HG03139 (cell line): ENCODE measurements at regions not wholly inside any gene's neighbourhood (a gene's known extent, or its start where the extent isn't known, plus 50 kb on each side); places are given as distances from the start of the nearest gene placed in this dataset.
"Not testable (repeated sequence)": the region's sequence is repeated elsewhere in the genome, so short reads cannot be mapped to it uniquely, and the experiment has no call there.

Source experiments
- ATAC-seq: cut with Tn5 transposase; IDR thresholded peaks from one replicate; pipeline ENCODE4 v1.9.1; 2021; ENCODE audit not compliant: unreplicated experiment

DNA sequence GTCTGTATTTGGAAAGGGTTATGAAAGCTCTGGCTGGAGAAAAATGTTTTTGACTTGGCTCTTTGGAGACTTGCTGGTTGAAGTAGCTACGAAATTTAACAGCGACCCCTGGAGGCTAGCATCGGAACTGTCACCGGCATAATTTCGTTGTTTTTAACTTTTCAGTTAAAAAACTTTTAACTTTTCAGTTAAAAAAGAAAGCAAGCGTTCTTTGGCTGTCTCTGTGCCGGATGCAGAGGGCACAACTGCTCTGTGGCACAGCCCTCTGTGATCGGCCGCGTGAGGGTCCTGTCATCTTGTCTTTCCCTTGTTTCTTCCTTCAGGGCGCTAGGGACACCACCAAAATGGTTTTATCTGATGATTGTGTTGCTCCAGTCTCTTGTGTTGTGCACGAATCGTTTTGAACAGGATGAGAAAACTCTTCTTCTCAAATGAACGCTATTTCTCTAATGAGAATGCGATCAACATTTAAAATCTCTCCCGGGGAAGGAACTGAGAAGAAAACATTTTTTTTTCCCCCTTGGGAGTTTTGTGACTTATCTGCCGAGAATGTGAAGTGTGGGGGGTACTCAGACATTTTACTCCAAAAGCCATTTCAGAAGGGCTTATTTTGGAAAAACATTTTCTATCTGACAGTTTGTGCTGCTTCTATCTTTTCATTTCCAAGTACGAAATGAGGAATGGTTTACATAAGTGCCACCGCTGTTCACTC is 57.1 kb downstream of the ADCYAP1 start:
- no peak for ATAC-seq

DNA sequence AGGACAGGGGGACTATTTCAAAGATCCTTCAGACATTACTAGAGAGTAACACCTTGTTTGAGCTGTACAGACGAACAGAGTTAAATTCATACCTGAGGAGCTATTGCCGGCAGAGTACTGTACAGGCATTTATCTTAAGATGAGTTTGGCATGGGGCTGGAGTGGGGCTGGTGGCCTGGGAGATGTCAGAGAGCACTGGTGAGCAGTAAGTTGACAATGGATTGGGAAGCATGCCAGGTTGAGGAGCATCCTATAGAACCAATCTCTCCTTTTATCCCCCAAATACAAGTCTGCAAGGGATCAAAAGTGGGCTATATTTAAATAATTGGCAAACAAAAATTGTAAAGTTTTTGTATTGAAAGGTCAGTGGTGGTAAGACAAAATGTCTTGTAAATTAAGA is 58.6 kb downstream of the ADCYAP1 start:
- ATAC-seq, result no peak

DNA sequence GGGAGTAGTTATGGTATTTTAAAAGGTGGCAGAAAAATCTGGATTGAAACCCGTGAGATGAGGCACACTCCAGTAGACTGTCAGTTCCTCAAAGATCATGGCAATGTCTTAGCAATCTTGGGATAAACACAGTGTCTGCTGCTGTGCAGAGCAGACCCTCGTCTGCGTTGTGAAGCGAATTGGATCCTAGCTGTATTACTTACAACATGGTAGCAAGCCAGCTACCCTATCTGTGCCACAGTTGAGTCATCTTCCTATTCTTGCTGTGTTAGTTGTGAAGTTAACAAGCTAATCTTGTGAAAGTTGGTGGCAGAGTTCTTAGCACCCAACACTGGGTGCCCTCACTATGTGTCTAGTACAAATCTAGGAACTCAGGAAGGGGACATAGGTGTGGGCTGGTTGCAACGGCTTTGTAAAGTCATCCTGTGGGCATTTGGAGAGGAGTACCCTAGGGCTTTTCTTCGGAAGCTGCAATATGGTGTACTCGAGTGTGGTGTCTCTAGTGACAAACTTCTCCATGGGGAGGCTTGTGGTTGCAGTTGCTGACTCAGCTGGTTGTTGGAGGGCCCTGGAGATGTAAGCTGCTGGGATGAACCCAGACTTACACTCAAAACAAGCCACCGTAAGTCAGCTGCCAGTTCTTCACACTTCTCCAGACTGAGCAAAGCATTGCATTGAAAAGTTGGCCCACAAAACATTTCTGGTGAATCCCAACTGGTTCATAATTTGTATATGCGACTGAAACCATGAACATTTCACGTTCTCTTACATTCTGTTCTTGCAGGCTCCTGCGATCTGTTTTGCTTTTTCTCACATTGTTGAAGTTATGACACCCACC is 61.5 kb downstream of the ADCYAP1 start:
- no peak for ATAC-seq

DNA sequence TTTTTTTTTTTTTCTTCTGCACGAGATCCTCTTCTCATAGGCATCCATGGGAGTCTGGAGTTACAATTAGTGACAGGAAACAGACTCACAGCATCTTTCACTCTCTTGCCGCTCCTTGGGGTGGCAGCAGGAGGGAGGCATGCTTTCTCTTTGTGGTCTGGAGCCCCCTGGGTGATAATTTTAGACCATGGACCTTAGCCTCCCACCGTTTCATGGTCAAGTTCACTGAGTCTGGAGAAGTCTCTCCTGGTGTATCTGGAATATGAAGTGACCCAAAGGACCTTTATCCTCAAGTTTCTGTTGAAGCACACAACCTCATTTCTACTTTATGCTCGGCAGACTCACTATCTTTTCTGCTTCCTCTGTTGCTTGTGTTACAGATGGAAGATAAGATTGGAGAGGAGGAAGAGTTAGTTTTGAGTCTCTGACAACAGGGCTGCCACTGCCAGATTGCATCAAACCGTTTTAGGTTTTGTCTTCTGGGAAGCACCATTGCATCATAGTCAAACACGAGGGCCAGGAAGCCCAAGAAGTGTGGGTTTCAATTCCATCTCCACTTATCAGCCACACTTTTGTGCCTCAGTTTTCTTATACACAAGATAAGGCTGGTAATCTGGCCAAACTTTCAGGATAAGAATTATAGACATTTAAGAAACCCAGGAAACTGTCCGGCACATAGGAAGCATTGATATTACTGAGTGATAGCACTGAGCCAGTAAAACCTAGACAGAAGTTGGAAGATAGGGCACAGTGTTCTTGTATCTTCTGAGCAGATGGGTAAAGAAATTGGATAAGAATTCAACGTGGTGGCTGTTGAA is 62.3 kb downstream of the ADCYAP1 start:
- ATAC-seq, result no peak

DNA sequence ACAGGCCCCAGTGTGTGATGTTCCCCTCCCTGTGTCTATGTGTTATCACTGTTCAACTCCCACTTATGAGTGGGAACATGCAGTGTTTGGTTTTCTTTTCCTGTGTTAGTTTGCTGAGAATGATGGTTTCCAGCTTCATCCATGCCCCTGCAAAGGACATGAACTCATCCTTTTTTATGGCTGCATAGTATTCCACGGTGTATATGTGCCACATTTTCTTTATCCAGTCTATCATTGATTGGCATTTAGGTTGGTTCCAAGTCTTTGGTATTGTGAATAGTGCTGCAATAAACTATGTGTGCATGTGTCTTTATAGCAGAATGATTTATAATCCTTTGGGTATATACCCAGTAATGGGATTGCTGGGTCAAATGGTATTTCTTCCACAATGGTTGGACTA is 64.2 kb downstream of the ADCYAP1 start:
- not testable (repeated sequence) for ATAC-seq

DNA sequence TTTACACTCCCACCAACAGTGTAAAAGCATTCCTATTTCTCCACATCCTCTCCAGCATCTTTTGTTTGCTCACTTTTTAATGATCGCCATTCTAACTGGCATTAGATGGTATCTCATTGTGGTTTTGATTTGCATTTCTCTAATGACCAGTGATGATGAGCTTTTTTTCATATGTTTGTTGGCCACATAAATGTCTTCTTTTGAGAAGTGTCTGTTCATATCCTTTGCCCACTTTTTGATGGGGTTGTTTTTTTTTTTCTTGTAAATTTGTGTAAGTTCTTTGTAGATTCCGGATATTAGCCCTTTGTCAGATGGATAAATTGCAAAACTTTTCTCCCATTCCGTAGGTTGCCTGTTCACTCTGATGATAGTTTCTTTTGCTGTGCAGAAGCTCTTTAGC is 64.6 kb downstream of the ADCYAP1 start:
- ATAC-seq, result not testable (repeated sequence)

DNA sequence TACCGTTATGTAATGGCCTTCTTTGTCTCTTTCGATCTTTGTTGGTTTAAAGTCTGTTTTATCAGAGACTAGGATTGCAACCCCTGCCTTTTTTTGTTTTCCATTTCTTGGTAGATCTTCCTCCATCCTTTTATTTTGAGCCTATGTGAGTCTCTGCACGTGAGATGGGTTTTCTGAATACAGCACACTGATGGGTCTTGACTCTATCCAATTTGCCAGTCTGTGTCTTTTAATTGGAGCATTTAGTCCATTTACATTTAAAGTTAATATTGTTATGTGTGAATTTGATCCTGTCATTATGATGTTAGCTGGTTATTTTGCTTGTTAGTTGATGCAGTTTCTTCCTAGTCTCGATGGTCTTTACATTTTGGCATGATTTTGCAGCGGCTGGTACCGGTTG is 69.9 kb downstream of the ADCYAP1 start:
- ATAC-seq, result not testable (repeated sequence)

DNA sequence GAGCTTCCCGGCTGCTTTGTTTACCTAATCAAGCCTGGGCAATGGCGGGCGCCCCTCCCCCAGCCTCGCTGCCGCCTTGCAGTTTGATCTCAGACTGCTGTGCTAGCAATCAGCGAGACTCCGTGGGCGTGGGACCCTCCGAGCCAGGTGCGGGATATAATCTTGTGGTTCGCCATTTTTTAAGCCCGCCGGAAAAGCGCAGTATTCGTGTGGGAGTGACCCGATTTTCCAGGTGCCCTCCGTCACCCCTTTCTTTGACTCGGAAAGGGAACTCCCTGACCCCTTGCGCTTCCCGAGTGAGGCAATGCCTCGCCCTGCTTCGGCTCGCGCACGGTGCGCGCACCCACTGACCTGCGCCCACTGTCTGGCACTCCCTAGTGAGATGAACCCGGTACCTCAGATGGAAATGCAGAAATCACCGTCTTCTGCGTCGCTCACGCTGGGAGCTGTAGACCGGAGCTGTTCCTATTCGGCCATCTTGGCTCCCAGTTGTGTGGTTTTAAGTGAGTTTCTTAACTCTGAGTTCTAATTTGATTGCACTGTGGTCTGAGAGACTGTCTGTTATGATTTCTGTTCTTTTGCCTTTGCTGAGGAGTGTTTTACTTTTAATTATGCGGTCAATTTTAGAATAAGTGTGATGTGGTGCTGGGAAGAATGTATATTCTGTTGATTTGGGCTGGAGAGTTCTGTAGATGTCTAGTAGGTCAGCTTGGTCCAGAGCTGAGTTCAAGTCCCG is 71.9 kb downstream of the ADCYAP1 start:
- ATAC-seq, result not testable (repeated sequence)

DNA sequence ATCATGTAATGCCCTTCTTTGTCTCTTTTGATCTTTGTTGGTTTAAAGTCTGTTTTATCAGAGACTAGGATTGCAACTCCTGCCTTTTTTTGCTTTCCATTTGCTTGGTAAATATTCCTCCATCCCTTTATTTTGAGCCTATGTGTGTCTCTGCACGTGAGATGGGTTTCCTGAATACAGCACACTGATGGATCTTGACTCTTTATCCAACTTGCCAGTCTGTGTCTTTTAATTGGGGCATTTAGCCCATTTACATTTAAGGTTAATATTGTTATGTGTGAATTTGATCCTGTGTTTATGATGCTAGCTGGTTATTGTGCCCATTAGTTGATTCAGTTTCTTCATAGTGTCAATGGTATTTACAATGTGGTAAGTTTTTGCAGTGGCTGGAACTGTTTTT is 72.7 kb downstream of the ADCYAP1 start:
- not testable (repeated sequence) for ATAC-seq

DNA sequence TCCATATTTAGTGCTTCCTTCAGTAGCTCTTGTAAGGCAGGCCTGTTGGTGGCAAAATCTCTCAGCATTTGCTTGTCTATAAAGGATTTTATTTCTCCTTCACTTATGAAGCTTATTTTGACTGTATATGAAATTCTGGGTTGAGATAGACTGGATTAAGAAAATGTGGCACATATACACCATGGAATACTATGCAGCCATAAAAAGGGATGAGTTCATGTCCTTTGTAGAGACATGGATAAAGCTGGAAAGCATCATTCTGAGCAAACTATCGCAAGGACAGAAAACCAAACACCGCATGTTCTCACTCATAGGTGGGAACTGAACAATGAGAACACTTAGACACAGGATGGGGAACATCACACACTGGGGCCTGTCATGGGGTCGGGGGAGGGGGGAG is 73.1 kb downstream of the ADCYAP1 start:
- ATAC-seq, result not testable (repeated sequence)

DNA sequence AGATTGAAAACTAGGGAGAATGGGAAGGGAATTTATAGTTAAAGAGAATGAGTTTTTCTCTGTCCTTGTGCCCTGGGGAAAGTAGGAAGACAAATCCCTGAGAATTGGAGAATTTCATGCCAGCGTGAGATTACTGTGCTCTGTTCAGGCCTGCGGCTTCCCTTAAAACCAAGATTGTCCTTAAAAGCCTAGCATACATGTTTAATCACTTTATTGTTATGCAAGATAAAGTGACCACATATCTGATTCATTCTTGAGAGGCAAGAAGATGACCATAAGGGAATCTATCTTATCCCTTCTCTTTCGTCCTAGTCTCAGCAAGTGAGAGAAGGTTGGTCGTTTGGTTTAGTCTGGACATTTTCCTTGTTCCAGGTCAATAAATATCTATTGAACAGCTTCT is 75.9 kb downstream of the ADCYAP1 start:
- ATAC-seq, result no peak

DNA sequence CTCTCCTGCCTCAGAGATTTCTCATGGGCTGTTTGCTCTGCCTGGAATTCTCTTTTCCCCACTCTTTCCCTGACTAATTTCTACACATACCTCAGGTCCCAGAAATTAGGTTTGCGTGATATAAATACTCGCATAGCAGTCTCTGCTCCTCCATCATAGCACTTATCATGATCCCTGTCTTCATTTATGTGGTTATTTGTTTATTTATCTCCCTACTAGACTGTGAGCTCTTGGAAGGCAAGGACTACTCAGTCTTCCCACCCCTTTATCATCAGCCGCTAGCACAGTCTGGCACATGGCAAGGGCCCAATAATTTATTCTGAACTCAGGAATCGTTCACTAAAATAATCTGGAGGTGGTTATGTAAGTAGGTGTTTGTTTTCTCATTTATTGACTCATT is 79.3 kb downstream of the ADCYAP1 start:
- ATAC-seq, result no peak

DNA sequence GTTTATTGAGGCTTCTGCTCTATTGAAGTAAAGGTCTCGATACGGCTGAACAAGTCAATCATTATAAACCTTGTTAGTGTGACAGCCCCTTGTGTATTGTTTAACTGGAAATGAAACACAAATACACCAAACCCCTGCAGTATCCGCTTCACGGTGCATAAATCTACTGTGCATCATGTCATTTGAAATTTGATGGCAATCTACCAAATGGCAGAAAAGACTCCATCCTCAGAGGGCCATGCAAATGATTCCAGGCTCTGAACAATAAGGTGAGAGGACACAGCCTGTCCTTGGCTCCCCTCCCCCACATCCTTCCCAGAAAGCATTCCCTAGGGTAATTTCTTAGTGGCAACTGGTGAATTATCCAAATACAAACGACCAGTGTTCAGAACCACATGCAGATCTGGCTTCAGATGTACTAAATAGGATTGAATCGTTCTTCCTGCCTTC is 80.6 kb downstream of the ADCYAP1 start:
- ATAC-seq, result no peak

DNA sequence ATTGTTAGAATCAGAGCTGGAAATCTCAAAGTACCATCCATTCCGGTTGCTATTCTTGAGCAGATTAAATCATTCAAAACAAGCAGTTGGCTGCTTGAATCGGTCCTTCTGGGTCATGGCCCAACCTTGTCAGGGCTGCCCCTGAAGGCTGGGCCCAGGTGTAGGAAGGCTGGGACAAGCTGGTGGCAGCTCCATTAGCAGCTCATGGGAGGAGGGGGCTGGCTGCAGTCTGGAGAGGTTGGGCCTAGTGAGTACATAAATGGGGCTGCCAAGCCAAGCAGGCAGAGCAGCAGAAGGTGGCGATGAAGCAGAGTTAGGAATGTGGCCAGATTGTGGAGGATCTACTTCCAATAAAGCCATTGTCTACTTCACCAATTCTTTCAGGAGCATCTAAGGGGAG is 81.4 kb downstream of the ADCYAP1 start:
- no peak for ATAC-seq

DNA sequence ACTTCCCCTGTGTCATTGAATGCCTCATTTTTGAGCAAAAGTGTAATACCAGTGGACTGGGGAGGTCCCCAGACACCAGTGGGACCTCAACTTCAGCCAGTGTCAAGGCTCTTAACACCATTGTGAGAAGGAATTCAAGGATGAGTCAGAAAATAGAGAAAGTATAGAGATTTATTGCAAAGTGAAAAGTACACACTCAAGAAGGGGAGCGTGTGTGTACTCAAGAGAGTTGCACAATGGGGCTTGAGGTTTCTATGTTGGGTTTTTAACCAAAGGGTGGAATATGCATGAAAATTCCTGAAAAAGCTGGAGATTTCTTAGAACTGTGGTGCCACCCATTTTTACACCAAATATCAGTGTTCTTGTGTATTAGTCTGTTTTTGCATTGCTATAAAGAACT is 81.9 kb downstream of the ADCYAP1 start:
- ATAC-seq, result no peak

DNA sequence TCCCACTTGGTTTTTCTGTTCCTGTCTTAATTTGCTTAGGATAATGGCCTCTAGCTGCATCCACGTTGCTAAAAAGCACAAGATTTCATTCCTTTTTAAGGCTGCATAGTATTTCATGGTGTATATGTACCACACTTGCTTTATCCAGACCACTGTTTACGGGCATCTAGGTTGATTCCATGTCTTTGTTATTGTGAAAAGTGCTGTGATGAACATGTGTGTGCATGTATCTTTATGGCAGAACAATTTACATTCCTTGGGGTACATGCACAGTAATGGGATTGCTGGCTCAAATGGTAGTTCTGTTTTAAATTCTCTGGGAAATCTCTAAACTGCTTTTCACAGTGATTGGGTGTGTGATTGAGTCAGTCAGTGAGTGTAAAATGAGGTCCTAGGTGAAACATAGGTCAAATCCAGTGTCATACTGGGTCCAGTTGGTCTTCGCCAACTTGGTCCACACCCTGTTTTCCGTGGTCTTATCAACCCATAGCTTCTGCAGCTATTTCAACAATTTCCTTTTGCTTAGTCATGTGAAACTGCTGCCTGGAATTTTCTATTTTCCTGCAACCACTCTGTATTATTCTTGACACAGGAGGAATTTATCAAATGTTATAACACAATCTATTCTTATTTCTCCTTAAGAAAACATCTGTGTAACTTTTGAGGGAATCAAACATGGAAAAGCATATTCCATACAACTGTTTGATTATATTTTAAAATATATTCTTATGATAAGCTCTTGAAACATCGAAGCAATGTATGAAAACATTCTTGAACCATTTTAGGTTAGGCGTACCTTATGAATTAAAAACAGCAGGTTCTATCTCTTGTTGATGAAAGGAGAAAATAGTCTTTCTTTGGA is 82.9 kb downstream of the ADCYAP1 start:
- no peak for ATAC-seq

DNA sequence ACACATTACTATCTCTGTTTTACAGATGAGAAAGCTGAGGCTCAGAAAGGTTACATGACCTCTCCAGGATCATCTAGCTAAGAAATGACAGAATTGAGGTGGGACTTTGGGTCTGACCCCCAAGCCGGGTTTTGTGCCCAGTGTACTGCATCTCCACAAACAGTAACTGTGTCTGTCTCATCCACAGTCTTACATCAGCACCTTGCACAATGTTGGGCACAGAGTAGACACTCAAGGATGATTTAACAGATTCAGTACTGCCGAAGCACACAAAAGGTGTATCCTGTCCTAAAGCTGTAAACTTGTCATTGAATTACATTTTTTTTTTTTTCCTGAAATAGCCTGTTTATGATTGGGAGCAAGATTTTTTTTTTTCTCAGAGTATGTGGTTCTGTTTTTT is 84.8 kb downstream of the ADCYAP1 start:
- no peak for ATAC-seq

DNA sequence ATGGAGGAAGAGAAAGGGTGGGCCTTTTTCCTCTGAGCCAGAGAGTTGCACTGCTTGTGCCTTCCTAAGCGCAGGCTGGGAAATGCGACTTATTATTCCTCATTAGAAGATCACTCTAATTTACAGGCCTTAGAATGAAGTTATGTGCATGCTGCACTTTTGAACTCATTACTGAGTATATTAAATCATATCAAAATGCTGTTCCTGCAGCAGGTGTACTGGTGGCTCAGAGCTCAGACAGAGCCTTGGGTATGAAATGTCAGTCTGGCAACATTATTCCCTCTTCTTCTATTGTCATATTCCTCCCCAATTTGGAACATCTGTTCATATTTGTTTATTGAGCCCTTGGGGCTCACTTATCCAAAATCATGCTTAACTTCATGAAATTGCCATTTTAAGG is 85.5 kb downstream of the ADCYAP1 start:
- ATAC-seq, result no peak

DNA sequence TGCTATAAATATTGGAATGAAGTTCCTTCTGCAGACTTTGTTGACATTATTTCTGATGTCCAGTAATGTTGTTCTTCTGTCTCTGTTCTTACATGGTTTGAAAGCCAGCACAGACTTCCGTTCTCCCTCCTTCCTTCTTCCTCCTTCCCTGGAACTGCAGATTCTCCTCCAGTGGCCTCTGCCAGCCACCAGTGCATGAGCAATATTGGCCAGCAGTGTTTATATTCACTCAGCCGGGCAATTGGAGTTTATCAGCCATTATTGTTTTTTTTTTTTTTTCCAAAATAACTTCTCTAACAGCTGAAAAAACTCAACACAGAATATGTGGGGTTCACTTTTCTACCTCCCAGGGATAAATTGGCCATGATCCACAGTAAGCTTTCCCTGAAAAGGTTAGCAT is 86.8 kb downstream of the ADCYAP1 start:
- ATAC-seq, result no peak

DNA sequence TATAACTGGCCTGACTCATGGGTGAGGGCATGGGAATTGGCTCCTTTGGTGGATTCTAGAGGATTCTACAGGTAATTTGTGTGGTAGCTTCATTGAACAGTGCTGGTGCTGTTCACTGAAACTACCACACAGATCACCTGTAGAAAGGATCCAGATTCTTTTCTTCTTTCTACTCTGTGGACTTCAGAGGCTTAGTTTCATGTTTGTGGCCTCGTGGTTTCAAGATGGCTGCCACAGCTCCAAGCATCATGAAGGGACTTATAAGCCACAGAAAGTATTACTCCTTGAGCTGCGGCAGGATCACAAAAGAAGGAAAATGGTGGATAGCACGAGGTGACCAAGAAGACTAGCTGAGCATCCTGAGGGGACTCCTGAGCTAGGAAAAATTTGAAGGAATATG is 88.9 kb downstream of the ADCYAP1 start:
- no peak for ATAC-seq
